Activated CD8-positive, alpha-beta memory T cell treated with anti-CD3 and anti-CD28 coated beads, Interleukin-2, amount 10 ng/mL, durations not matched to agents 7 days and 5 days (primary cell): ENCODE measurements at regions not wholly inside any gene's neighbourhood (a gene's known extent, or its start where the extent isn't known, plus 50 kb on each side); places are given as distances from the start of the nearest gene placed in this dataset.
"Not testable (repeated sequence)": the region's sequence is repeated elsewhere in the genome, so short reads cannot be mapped to it uniquely, and the experiment has no call there.

Experiments used
- ATAC-seq: fragments of 150-1000 bp; cut with Tn5 transposase; one replicate; pipeline ENCODE4 v1.10.0; 2021; ENCODE audit warnings: moderate library complexity
- CTCF ChIA-PET: fragments of 350-600 bp; sonication (Branson Sonifier 250); formaldehyde crosslinking; loops from one replicate; lab custom pipeline; 2021; ENCODE audit warnings: antibody characterized with exemption; lab: Charles Lee
- DNase-seq: peaks from one replicate; pipeline ENCODE4 v3.0.0-alpha.2; 2020
- H3K27ac Mint-ChIP-seq: one replicate; pipeline ENCODE4 v1.8.0; 2021; ENCODE audit warnings: mild to moderate bottlenecking, mixed read lengths
- H3K27me3 Mint-ChIP-seq: one replicate; pipeline ENCODE4 v1.8.0; 2021; ENCODE audit warnings: mixed read lengths
- H3K36me3 Mint-ChIP-seq: one replicate; pipeline ENCODE4 v1.8.0; 2021; ENCODE audit warnings: mild to moderate bottlenecking, mixed read lengths
- H3K4me1 Mint-ChIP-seq: one replicate; pipeline ENCODE4 v1.8.0; 2021; ENCODE audit warnings: mixed read lengths
- H3K4me3 Mint-ChIP-seq: one replicate; pipeline ENCODE4 v1.8.0; 2021; ENCODE audit warnings: mild to moderate bottlenecking, moderate library complexity, mixed read lengths
- H3K9me3 Mint-ChIP-seq: one replicate; pipeline ENCODE4 v1.8.0; 2022; ENCODE audit warnings: low read depth, mixed read lengths

GRCh38 chr5:115713408-115713807, 87.6 kb upstream of the TMED7 start:
- no peak for ATAC-seq
- Mint-ChIP-seq H3K27ac (no peak overlapping the region), H3K4me1 (no peaks in the 10 kb centered on the region), H3K4me3 (no peak overlapping the region), H3K27me3 (peaks cover 18% of the 10 kb centered on the region), H3K9me3 (no peaks in the 10 kb centered on the region), H3K36me3 (no peaks in the 10 kb centered on the region)
- DNase-seq, result no peak
- CTCF ChIA-PET, result no interaction called here

GRCh38 chr5:115709585-115709984, 83.7 kb upstream of the TMED7 start:
- Mint-ChIP-seq H3K4me3 (no peak overlapping the region), H3K9me3 (no peaks in the 10 kb centered on the region), H3K27ac (no peak overlapping the region), H3K4me1 (no peaks in the 10 kb centered on the region), H3K27me3 (peaks cover 13% of the 10 kb centered on the region), H3K36me3 (no peaks in the 10 kb centered on the region)
- DNase-seq (no peak), ATAC-seq (no peak)
- CTCF ChIA-PET, result interaction anchor here (1.1 kb wide), 1 partner anchor 9 kb away, joined by 3 read pairs; no protein-coding TSS in a partner anchor

- H3K9me3 Mint-ChIP-seq, result no peaks in the 10 kb centered on the region
- no peaks in the 10 kb centered on the region for H3K4me1 Mint-ChIP-seq
- CTCF ChIA-PET, result no interaction called here
Measured at GRCh38 chr5:115708819-115709477, 83.1 kb upstream of the TMED7 start.

GRCh38 chr5:115703514-115703913, 77.7 kb upstream of the TMED7 start:
- CTCF ChIA-PET, result no interaction called here
- ATAC-seq (no peak), DNase-seq (no peak)
- no peaks in the 10 kb centered on the region for H3K36me3 Mint-ChIP-seq
- H3K27ac Mint-ChIP-seq, result no peak overlapping the region
- H3K4me1 Mint-ChIP-seq, result no peaks in the 10 kb centered on the region
- peaks cover 34% of the 10 kb centered on the region for H3K27me3 Mint-ChIP-seq
- H3K9me3 Mint-ChIP-seq, result no peaks in the 10 kb centered on the region
- H3K4me3 Mint-ChIP-seq, result no peak overlapping the region

More at GRCh38 chr5:115708819-115709477, 83.1 kb upstream of the TMED7 start:
- ATAC-seq (no peak), DNase-seq (no peak)
- Mint-ChIP-seq H3K27me3 (peaks cover 13% of the 10 kb centered on the region), H3K4me3 (no peak overlapping the region), H3K36me3 (no peaks in the 10 kb centered on the region), H3K27ac (no peak overlapping the region)

- H3K4me1 Mint-ChIP-seq, result no peaks in the 10 kb centered on the region
Measured at GRCh38 chr5:115702025-115702424, 76.2 kb upstream of the TMED7 start.

GRCh38 chr5:115699967-115700366, 74.1 kb upstream of the TMED7 start:
- DNase-seq (no peak), ATAC-seq (no peak)
- Mint-ChIP-seq H3K9me3 (no peaks in the 10 kb centered on the region), H3K36me3 (no peaks in the 10 kb centered on the region), H3K27ac (no peak overlapping the region), H3K4me1 (no peaks in the 10 kb centered on the region), H3K4me3 (no peak overlapping the region), H3K27me3 (peaks cover 33% of the 10 kb centered on the region)
- CTCF ChIA-PET, result no interaction called here

More at GRCh38 chr5:115702025-115702424, 76.2 kb upstream of the TMED7 start:
- no peak for DNase-seq
- ATAC-seq, result no peak
- CTCF ChIA-PET, result no interaction called here
- Mint-ChIP-seq H3K27me3 (peaks cover 34% of the 10 kb centered on the region), H3K4me3 (no peak overlapping the region), H3K36me3 (no peaks in the 10 kb centered on the region), H3K9me3 (no peaks in the 10 kb centered on the region), H3K27ac (no peak overlapping the region)

GRCh38 chr5:115696141-115696650, 70.4 kb upstream of the TMED7 start:
- H3K4me3 Mint-ChIP-seq, result no peak overlapping the region
- peaks cover 33% of the 10 kb centered on the region for H3K27me3 Mint-ChIP-seq
- no peaks in the 10 kb centered on the region for H3K36me3 Mint-ChIP-seq
- peaks cover 4% of the 10 kb centered on the region for H3K4me1 Mint-ChIP-seq
- H3K9me3 Mint-ChIP-seq, result no peaks in the 10 kb centered on the region
- CTCF ChIA-PET, result no interaction called here
- no peak overlapping the region for H3K27ac Mint-ChIP-seq
- DNase-seq, result no peak
- no peak for ATAC-seq

GRCh38 chr5:115695310-115695880, 69.6 kb upstream of the TMED7 start:
- CTCF ChIA-PET, result no interaction called here
- Mint-ChIP-seq H3K36me3 (no peaks in the 10 kb centered on the region), H3K27ac (no peak overlapping the region), H3K27me3 (peaks cover 27% of the 10 kb centered on the region), H3K4me3 (no peak overlapping the region), H3K9me3 (no peaks in the 10 kb centered on the region), H3K4me1 (peaks cover 4% of the 10 kb centered on the region)
- DNase-seq, result no peak
- no peak for ATAC-seq

- H3K4me3 Mint-ChIP-seq, CTCF ChIA-PET, DNase-seq: not testable (repeated sequence)
Measured at GRCh38 chr5:115691814-115692213, 66.0 kb upstream of the TMED7 start.

GRCh38 chr5:115686738-115687074, 60.9 kb upstream of the TMED7 start:
- Mint-ChIP-seq H3K36me3 (no peaks in the 10 kb centered on the region), H3K27me3 (peaks cover 35% of the 10 kb centered on the region), H3K27ac (no peak overlapping the region), H3K4me3 (no peak overlapping the region), H3K4me1 (no peaks in the 10 kb centered on the region), H3K9me3 (no peaks in the 10 kb centered on the region)
- no peak for ATAC-seq
- DNase-seq, result no peak
- CTCF ChIA-PET, result no interaction called here

More at GRCh38 chr5:115691814-115692213, 66.0 kb upstream of the TMED7 start:
- not testable (repeated sequence) for H3K4me1 Mint-ChIP-seq, H3K27ac Mint-ChIP-seq, H3K36me3 Mint-ChIP-seq, H3K9me3 Mint-ChIP-seq, ATAC-seq
- peaks cover 27% of the 10 kb centered on the region for H3K27me3 Mint-ChIP-seq

- no peak for ATAC-seq
- Mint-ChIP-seq H3K36me3 (no peaks in the 10 kb centered on the region), H3K27ac (no peak overlapping the region), H3K4me1 (no peaks in the 10 kb centered on the region), H3K9me3 (no peaks in the 10 kb centered on the region), H3K4me3 (no peak overlapping the region), H3K27me3 (peaks cover 35% of the 10 kb centered on the region)
- no peak for DNase-seq
- CTCF ChIA-PET, result no interaction called here
Measured at GRCh38 chr5:115686051-115686737, 60.4 kb upstream of the TMED7 start.

- Mint-ChIP-seq H3K4me3 (no peak overlapping the region), H3K27me3 (peaks cover 35% of the 10 kb centered on the region), H3K9me3 (no peaks in the 10 kb centered on the region), H3K36me3 (no peaks in the 10 kb centered on the region), H3K4me1 (no peaks in the 10 kb centered on the region), H3K27ac (no peak overlapping the region)
- DNase-seq (no peak), ATAC-seq (no peak)
- CTCF ChIA-PET, result no interaction called here
Measured at GRCh38 chr5:115685490-115685889, 59.7 kb upstream of the TMED7 start.

GRCh38 chr5:115684513-115685037, 58.7 kb upstream of the TMED7 start:
- H3K9me3 Mint-ChIP-seq, result no peaks in the 10 kb centered on the region
- DNase-seq (no peak), ATAC-seq (no peak)
- no peak overlapping the region for H3K27ac Mint-ChIP-seq
- H3K4me1 Mint-ChIP-seq, result no peaks in the 10 kb centered on the region
- CTCF ChIA-PET, result no interaction called here
- no peaks in the 10 kb centered on the region for H3K36me3 Mint-ChIP-seq
- no peak overlapping the region for H3K4me3 Mint-ChIP-seq
- peaks cover 35% of the 10 kb centered on the region for H3K27me3 Mint-ChIP-seq

- ATAC-seq, result no peak
- CTCF ChIA-PET, result no interaction called here
- peaks cover 33% of the 10 kb centered on the region for H3K27me3 Mint-ChIP-seq
Measured at GRCh38 chr5:115683081-115683480, 57.2 kb upstream of the TMED7 start.

More at GRCh38 chr5:115683081-115683480, 57.2 kb upstream of the TMED7 start:
- Mint-ChIP-seq H3K4me3 (no peak overlapping the region), H3K27ac (no peak overlapping the region), H3K4me1 (no peaks in the 10 kb centered on the region), H3K9me3 (no peaks in the 10 kb centered on the region), H3K36me3 (no peaks in the 10 kb centered on the region)
- DNase-seq, result no peak
